Vagina (tissue), 2 donors: ENCODE measurements at regions not wholly inside any gene's neighbourhood (a gene's known extent, or its start where the extent isn't known, plus 50 kb on each side); places are given as distances from the start of the nearest gene placed in this dataset.

Experiments
- CTCF ChIP-seq, 3 experiments: fragments of 450-650 bp in 2 of 3; fragments of 200-600 bp in 1 of 3; sonication (generic) in 1 of 3; IDR thresholded peaks; one replicate each; pipeline ENCODE4 v1.5.1; 2017 to 2019; ENCODE audit warnings: antibody characterized with exemption in 3 of 3, mild to moderate bottlenecking in 2 of 3, moderate library complexity in 2 of 3
- POLR2A ChIP-seq, 2 donors: fragments of 450-650 bp; IDR thresholded peaks; one replicate each; pipeline ENCODE4 v1.6.1; 2017; ENCODE audit warnings: antibody characterized with exemption in 2 of 2, mild to moderate bottlenecking in 2 of 2, moderate library complexity in 2 of 2
- POLR2AphosphoS5 ChIP-seq, 2 donors: sonication (generic); formaldehyde crosslinking; IDR thresholded peaks; one replicate each; pipeline ENCODE4 v1.9.0; 2017; ENCODE audit warnings: antibody characterized with exemption in 2 of 2, mild to moderate bottlenecking in 2 of 2, low read depth in 1 of 2; ENCODE audit not compliant: insufficient read depth in 1 of 2

DNA sequence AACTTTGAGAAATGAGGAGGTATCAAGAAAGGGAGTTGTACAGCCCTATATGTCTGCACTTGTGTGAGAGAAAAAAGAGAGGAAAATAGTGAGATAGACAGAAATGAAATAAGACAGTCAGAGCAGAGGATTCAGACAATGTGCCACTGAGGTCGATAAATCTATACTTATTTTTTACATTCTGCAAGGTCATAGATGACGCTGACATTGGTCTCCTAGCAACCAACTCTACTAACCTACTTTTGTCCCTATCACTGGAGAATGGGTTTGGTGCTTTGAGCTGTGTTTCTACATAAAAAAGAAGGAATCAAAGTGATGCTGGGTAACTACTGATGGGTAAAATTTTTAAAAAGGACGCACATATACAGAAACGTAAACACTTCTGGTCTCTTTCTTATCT, 573.3 kb upstream of the RORB start:
- no peak for TF ChIP-seq CTCF (IDR thresholded peaks at IDR 0.05)
- TF ChIP-seq POLR2AphosphoS5 (IDR thresholded peaks at IDR 0.05; ENCODE audit: insufficient read depth in 1 of 2, low read depth in 1 of 2), result no peak
- no peak for TF ChIP-seq POLR2A (IDR thresholded peaks at IDR 0.05)
